GM19240 (cell line): ENCODE measurements at regions not wholly inside any gene's neighbourhood (a gene's known extent, or its start where the extent isn't known, plus 50 kb on each side); places are given as distances from the start of the nearest gene placed in this dataset.

Experiments
- DNase-seq: peaks from one replicate; pipeline ENCODE4 v3.0.0; 2011; ENCODE audit warnings: low spot score; ENCODE audit not compliant: insufficient read length

GRCh38 chr15:93565201-93565600 is 476.2 kb upstream of the RGMA start:
- DNase-seq, result no peak

- DNase-seq, result no peak
Observed at GRCh38 chr15:93563218-93563617, 474.2 kb upstream of the RGMA start.

- DNase-seq, result no peak
Observed at GRCh38 chr15:93562395-93563123, 473.5 kb upstream of the RGMA start.

DNA sequence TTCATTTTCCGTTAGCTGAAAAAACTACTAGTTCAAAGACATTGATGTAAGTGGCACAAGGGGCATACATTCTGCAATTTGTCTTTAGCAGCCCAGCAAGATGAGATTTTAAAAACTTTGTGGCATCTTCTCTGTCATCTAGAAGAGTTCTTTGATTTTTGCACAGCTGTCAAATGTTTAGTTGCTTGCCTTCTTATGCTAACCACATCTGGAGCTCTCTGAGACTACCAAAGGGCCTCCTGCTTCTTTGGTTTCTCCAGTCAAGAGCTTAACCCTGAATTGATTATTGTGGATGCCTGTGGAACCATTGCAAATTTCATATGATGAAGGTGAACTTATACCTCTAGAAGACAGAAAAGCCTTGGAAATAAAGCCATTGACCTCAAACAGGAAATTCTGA is 468.7 kb upstream of the RGMA start:
- DNase-seq, result no peak

- no peak for DNase-seq
Observed at GRCh38 chr15:93553167-93553935, 464.3 kb upstream of the RGMA start.

DNA sequence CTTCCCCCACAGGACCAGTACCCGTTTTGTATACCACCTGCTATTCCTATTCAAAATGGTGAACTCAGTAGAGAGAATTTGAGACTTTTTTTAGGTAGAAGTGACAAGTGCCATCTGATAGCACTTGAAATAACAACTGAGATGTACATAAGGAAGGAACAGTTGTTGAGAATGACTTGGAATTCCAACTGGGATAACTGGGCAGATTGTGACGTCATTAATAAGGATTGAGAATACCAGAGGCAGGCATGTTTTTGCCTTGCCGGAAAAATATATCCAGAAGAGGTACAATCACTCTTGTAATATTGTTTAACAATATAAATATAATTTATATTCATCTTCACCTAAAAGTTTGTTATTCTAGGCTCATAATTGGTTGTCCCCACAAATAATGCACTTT is 454.1 kb upstream of the RGMA start:
- no peak for DNase-seq

DNA sequence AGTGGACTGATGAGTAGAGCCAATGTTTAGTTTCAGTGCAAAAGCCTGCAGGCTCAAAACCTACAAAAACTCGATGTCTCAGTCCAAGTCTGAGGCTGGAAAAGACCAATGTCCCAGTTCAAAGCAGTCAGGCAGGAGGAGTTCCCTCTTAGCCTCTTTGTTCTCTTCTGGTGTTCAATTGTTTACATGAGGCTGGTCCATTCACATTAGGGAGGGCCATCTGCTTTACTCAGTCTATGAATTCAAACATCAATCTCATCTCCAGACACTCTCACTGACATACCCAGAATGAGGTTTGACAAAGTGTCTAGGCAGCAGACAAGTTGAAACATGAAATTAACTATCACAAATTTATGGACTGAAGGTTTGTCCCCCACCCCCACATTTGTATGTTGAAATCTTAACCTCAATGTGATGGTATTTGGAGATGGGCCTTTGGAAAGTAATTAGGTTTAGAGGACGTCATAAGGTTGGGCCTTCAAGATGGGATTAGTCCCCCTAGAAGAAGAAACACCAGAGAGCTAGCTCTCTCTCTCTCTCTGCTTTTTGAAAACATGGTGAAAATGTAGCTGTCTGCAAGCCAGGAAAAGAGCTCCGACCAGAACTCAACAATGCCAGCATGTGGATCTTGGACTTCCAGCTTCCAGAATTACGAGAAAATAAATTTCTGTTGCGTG is 438.5 kb upstream of the RGMA start:
- DNase-seq, result no peak

- no peak for DNase-seq
Observed at GRCh38 chr15:93524432-93524831, 435.4 kb upstream of the RGMA start.

DNA sequence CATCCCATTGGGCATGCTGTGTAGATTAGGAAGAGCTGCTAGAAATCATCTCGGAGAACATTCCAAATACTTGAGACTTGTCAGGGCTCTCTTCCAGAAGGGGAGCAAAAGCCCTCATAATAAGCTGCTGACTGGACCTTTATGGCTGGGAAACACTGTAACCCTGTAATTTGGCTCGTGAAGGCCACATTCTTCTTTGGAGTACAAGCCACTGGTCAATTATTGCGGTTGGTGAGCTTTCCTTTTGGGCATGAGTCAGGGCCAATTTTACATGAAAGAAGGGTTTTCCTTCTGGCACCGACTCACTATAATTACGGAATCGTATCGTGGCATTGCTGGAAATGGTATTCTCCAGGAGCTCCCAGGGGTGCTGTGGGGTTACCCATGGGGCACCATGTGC is 434.5 kb upstream of the RGMA start:
- DNase-seq, result no peak

DNA sequence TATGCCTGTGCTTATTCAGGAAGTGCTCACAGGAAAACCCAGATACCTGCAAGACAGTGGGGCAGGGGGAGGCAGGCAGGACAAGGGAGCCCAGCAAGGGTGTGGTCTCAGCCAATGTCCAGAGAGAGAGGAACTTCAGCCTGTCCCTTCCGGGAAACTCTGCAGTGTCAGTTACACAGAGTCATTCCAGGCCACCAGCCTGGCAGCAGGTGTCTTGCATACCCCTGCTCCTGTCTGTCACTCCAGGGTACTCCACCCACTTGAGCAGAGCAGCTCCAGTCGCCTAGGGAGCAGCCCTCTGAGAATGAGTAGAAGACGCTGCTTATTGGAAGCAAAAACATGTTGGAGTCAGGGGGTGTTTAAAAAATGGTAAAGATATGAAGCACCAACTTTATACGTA is 431.2 kb upstream of the RGMA start:
- DNase-seq, result no peak

DNA sequence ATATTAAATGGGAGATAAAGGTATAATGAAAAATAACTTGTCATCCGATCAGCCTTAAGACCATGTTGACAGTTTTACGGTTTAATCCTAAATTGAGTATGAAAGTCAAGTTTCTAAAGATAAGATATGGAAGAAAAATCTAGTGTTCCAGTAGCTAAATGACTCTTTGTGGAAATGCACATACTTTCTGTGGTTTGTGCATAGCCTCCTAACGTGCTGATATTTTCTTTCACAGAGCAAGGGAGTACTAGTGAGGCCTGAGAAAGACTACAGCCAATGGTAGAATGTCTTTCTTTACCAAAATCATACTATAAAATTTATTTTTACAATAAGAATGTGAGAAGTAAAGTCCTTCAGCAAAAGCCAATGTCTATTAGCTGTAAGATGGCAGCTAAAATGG is 430.6 kb upstream of the RGMA start:
- no peak for DNase-seq

- no peak for DNase-seq
Observed at GRCh38 chr15:93517176-93517575, 428.2 kb upstream of the RGMA start.

DNA sequence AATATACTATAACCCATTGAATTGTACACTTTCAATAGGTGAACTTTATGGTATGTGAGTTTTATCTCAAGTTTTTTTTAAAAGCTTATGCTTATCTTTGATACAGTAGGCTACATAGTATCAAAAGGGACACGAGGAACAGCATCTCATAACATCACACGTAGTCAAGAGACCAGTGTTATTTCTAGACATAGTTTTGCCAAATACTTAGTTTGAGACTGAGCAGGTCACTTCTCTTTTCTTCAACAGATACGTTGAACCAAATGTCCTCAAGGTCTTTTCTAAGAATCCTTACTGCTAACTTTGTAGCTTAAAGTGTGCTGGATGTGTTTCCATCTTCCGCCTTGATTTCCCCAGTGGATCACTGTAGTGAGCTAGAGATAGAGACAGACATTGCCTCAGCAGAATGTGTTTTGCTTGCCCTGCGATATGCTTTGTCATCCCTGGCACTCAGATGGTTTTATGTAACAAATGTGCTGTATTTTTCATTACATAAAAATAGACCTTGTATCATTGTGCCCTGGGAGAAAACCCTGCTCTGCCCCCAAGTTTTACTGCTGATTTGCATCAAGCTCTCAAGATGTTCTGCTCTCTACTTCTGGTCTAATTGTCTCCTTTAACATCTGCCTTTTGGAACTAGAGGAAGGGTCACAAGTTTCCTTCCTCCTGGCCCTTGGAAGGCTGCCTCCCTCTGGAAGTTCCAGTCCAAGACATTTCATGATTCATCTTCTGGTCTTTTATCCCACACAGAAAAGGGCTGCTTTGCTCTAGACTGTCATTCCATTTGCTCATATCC is 426.4 kb upstream of the RGMA start:
- no peak for DNase-seq

GRCh38 chr15:93506646-93507045 is 417.6 kb upstream of the RGMA start:
- no peak for DNase-seq

- no peak for DNase-seq
Observed at GRCh38 chr15:93505506-93505905, 416.5 kb upstream of the RGMA start.

DNA sequence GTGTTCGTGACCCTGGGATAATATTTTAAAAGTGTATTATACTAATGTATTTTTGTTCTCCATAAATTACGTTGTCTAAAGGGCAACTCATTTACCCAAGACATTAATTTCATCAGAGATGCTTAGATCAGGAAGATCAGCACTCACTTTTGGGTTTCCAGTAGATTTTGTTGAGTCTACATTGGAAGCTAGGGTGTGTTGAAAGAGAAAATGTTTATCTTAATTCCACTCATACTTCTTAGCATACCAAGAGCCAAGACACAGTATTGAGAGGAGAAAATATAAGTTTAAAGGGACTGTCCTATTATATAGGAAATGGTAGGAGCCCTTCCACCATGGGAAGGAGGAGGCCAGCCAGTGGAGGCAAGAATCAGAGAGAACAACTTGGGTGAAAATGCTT is 412.9 kb upstream of the RGMA start:
- DNase-seq, result no peak

DNA sequence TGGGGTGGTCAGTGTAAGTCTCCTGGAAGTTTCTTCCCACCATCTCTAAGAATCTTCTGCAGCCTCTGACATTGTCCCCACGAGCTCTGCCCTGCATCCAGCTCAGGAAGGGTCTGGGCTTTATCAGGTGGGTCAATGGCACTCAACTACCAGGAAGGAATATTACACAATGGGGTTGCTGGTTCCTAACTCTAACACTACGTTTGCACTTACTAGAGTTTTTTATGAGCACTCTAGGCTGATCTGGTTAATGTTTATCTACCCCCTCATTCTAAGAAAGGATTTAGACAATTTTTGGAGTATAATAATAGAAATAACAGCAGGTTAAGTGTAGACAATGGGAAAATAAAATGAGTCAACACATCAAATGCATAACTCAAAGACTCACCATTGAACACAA is 411.1 kb upstream of the RGMA start:
- no peak for DNase-seq

DNA sequence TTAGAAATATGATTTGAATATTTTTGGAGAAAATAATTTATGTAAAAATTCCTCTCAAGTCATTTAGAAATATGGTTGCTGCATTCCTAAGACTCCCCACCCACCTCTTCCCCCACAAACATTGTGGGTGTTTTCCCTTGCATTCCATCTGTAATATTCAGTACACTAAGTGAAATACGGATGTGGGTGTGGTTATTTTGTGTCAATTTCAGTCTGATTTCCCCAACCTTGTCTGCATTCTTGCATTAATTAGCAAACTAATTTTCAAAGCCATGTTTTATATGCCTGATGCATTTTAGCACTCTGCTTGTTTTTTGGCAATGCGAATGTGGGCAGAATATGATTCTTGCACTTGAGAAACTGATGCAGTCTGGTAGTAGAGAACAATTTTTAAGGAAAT is 408.3 kb upstream of the RGMA start:
- DNase-seq, result no peak

DNA sequence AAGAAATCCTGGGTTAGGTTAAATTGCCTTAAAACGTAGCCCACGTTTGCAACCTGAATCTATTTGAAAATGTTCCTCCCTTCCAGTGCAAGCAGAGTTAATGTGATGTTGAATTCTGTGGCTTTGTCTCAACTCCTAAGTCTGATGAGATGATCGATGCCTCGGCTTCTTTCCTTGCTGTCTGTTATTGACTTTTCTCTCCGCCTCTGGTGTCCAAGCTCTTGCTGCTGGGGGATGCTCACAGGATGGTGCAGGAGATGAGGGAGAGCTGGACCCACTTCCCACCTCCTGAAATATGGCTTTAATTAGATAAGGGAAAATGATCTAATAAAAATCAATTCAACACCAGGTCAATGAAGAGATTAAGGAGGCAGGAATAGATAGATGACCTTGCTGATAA is 407.9 kb upstream of the RGMA start:
- no peak for DNase-seq

DNA sequence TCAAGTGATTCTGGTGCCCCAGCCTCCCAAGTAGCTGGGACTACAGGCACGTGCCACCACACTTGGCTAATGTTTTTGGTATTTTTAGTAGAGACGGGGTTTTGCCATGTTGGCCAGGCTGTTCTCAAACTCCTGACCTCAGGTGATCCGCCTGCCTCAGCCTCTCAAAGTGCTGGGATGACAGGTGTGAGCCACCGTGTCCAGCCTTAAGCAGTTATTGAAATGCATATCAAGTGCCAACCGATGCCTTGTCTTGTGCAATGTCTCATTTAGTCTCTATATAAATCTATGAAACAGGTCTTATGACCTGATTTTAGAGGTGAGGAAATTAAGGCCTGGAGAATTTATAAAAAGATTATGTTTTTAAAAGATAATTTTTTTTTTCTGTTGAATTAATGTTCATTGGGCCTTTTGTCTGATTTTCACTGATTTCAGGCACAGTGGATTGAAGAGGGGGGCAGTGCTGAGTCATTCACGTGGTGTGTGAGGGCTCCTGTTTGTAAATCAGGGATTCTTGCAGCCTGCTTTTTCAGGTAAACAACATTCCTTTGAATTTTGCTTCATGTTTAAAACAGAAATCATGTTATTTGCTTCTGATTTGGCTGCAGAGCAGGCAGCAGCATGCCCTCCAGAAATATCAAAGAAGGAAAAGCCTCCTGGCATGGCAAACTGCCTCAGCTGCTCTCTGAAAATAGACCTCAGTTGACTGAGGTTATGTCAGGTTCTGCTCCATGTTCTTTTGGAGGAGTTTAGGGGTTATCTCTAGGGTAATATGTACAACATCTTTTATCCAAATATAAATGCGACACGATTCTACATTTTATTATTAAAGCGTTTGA is 407.0 kb upstream of the RGMA start:
- no peak for DNase-seq

DNA sequence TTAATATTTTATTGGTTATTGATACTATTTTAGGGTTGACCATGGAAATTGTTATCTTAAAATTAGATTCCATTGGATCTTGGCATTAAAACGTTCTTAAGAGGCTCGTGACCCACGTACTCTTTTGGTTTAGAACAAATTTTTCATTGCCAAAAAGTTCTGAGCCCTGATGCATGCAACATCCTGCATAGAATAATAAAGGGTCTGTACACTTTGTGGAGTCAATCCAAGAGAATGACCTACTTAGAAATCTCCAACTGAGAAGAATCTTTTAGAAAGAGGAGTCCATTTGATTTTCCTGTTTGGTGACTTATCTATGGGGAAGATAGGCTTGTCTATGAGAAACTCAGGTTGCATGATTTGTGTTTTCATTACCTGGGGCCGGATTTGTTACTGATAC is 404.2 kb upstream of the RGMA start:
- DNase-seq, result no peak
